Astrocyte (in vitro differentiated cells and primary cell): ENCODE measurements at regions not wholly inside any gene's neighbourhood (a gene's known extent, or its start where the extent isn't known, plus 50 kb on each side); places are given as distances from the start of the nearest gene placed in this dataset.

ENCODE experiments used
- EZH2 ChIP-seq: IDR thresholded peaks from 2 replicates; pipeline ENCODE4 v1.6.1; 2012; ENCODE audit warnings: mild to moderate bottlenecking, low read length, inconsistent platforms; ENCODE audit not compliant: insufficient read depth
- TF ChIP-seq, protein P1 (sequence below): IDR thresholded peaks from 2 replicates; pipeline ENCODE4 v1.5.1; 2011; ENCODE audit warnings: low read depth, mild to moderate bottlenecking, inconsistent platforms, low read length, moderate library complexity; ENCODE audit not compliant: insufficient read depth

- TF ChIP-seq, protein P1, sequence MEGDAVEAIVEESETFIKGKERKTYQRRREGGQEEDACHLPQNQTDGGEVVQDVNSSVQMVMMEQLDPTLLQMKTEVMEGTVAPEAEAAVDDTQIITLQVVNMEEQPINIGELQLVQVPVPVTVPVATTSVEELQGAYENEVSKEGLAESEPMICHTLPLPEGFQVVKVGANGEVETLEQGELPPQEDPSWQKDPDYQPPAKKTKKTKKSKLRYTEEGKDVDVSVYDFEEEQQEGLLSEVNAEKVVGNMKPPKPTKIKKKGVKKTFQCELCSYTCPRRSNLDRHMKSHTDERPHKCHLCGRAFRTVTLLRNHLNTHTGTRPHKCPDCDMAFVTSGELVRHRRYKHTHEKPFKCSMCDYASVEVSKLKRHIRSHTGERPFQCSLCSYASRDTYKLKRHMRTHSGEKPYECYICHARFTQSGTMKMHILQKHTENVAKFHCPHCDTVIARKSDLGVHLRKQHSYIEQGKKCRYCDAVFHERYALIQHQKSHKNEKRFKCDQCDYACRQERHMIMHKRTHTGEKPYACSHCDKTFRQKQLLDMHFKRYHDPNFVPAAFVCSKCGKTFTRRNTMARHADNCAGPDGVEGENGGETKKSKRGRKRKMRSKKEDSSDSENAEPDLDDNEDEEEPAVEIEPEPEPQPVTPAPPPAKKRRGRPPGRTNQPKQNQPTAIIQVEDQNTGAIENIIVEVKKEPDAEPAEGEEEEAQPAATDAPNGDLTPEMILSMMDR: no peak
- TF ChIP-seq EZH2: no peak
Observed at GRCh38 chr5:167320019-167320418, 971.4 kb upstream of the WWC1 start.
